H54 (cell line): ENCODE measurements at regions not wholly inside any gene's neighbourhood (a gene's known extent, or its start where the extent isn't known, plus 50 kb on each side); places are given as distances from the start of the nearest gene placed in this dataset.

ENCODE experiments used
- DNase-seq: peaks from one replicate; pipeline ENCODE4 v3.0.0; 2011; ENCODE audit warnings: low spot score, mixed read lengths; ENCODE audit not compliant: insufficient read length
- FAIRE-seq: peaks from 3 replicates; lab custom pipeline; 2011; peaks lifted over from hg19 to GRCh38; lab: Jason Lieb, UNC
- POLR2A ChIP-seq: IDR thresholded peaks from 2 replicates; pipeline ENCODE4 v1.6.1; 2011; ENCODE audit warnings: low read depth, mild to moderate bottlenecking, low read length

DNA sequence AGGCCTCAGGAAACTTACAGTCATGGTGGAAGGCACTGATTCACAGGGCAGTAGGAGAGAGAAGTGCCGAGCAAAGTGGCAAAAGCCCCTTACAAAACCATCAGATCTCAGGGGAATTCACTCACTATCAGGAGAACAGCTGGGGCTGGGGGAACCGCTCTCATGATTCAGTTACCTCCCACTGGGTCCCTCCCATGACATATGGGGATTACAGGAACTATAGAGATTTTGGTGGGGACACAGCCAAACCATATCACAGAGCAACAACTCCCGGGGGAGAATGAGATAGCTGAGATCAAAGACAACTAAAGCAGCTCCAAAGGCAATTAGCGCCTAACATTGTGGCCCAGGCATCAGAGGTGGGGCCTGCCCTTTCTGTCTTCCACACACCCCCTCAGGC is 85.4 kb upstream of the VOPP1 start:
- DNase-seq (no peak), FAIRE-seq (no peak)
- no peak for TF ChIP-seq POLR2A

DNA sequence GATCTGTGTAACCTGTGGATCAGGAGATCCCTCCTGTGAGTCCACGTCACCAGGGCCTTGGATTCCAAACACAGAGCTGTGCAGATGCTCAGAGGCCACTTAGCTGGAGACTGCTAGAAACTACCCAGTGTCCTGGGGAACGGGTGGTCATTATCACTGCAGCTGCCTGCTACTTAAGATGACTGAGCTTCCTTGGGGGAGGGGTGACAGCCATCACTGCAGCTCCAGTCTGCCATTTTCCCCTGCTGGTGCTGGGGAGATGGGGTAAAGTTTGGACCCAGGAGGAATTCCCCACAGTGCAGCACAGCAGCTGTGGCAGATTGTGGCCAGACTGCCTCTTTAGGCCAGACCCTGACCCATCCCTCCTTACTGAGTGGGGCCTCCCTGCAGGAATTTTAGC is 78.8 kb upstream of the VOPP1 start:
- TF ChIP-seq POLR2A: no peak
- FAIRE-seq (no peak), DNase-seq (no peak)

DNA sequence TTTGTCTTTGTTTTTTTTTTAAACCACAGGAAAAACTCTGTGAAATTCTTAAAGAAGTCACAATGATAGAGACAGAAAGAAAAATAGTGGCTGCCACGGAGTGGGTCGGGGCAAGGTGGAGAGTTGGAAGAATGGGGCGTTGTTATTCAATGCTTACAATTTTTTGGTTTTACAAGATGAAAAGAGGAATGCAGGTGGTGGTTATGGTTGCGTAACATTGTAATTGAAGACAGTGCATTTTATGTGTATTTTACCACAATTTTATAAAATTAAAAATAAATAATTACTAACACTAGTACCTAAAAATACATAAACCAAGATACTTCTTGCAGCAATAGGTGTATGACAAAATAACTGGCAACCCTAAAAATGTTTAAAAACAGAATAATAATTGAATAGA is 76.9 kb upstream of the VOPP1 start:
- DNase-seq (no peak), FAIRE-seq (no peak)
- no peak for TF ChIP-seq POLR2A

DNA sequence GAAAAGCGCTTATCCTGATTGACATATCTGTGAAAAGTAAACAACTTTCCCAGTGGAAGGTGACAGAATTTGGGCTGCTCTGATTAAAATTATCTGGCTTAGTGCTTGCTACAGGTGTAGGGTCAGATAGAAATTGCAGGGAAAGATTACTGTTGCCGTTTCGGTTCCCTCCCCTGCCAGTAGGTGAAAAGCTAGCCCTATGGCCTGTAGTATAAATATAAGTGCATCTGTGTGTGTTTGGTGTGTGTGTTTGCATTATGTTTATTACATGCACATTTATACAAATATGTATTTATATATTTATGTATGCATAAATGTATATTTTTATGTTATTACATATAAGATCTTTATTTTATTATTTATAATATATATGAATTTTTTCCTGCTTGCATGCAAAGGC is 72.3 kb upstream of the VOPP1 start:
- TF ChIP-seq POLR2A: no peak
- no peak for DNase-seq
- FAIRE-seq: no peak

DNA sequence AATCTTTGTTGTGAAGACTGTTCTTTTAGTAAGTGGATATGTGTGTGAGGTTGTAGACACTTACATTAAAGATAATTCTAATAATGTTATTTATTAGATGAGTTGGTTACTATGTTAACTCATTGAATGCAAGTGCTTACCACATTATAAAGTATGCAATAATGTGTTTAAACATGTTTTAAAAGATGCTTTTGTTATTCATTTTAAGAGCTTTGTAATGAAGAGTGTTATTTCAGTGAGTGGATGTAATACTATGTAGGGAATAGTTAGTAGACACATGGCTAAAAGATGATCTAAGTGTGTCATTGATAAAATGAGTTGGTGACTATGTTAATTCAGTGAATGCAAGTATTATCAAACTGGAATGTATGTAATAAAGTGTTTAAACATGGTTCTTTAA is 70.0 kb upstream of the VOPP1 start:
- FAIRE-seq: no peak
- no peak for TF ChIP-seq POLR2A
- no peak for DNase-seq

DNA sequence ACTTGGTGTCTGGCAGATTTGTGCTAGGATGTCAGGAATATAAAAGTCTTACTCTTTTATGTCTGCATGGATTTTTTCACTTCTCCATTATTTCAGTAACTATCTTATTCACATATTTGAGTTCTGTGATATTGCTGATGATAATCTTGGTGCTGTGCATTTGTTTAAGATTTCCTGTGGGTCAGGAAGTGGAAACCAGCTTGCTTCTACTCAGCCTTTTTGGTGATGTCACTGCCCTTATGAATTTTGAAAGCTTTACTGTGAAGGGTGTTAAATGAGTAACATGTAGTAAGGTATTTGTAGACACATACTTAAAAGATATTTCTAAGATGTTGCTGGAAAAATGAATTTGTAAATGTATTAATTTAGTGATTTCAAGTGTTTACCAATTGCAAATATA is 69.5 kb upstream of the VOPP1 start:
- no peak for DNase-seq
- TF ChIP-seq POLR2A: no peak
- no peak for FAIRE-seq

DNA sequence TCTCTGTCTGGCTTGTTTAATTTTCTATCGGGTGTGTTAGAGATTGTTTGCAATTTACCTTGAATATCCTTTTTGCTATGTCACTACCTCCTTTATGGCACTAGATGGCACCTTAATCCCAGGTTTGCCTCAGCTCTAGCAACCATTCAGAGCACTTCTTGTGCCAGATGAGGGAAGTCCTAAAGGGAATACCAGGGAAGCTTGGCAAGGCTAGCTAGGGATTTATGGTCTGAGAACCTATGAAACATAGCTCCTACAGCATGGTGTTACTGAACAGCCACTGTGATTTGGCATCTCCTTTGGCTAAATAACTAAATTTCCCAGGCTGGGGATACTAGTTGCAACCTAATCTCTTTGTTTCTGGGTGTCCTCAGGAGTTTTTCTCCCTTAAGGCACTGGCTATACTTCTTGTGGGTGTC is 69.0 kb upstream of the VOPP1 start:
- FAIRE-seq (peak; percentile 100), DNase-seq (peak; percentile 75)
- TF ChIP-seq POLR2A: no peak

DNA sequence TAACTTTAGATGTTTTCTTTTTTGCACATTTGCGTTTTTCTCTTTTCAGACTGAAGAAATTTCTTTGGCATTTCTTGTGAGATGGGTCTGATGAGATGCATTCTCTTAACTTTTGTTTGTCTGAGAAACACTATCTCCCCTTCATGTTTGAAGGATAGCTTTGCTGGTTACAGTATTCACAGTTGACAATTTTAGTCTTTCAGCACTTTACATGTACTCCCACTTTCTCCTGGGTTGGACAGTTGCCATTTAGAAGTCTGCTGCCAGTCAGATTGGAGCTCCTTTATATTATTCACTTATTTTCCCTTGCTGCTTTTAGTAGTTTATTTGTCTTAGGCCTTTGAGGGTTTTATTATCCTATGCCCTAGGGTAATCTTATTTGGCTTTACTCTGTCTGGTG is 67.3 kb upstream of the VOPP1 start:
- TF ChIP-seq POLR2A: no peak
- FAIRE-seq: no peak
- no peak for DNase-seq

DNA sequence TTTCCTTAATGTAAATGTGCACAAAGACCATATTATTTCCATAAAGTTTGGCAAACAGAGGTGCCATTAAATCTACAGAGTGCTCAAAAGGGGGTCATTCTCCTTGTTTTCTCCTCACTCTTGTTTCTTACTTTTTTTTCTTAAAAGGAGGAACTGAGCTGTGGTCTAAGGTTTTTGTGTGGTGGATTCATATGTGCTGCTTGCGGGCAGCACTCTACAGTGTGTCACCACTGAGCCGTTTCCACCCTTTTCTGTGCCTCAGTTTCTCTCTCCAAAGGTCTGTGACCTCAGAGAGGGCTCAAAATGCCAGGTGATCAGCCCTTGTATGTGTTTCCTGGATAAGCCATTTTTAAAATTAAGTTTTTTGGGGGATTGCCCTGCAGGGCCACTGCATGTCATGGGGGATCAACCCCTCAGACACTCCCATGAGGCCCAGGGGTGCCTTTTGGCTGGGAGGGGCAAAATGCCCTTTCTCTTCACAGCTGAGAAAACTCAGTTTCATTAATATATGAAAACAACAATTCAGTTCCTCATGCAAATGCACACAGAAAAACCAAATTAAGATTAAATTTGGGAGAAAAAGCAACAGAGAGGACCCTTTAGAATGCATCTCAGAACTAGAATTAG is 56.9 kb upstream of the VOPP1 start:
- DNase-seq (no peak), FAIRE-seq (no peak)
- TF ChIP-seq POLR2A: no peak

DNA sequence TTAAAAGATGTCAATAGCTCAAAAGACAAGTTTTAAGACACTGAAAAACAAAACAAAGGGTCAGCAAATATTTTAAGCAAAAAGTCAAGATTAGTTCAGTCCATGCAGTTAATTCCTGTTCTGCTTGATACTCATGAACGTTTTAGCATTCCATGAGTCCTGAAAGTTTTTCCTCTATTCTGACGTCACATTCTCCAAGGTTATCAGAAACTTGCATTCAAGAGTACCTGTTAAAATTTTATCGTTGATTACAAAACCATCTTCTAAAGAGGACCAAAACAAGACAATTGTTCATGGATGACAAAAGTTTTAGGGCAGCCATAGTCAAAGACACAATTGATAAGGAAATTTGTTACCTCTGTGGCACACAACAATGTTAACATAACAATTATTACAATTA is 52.5 kb upstream of the VOPP1 start:
- no peak for TF ChIP-seq POLR2A
- DNase-seq (no peak), FAIRE-seq (no peak)

DNA sequence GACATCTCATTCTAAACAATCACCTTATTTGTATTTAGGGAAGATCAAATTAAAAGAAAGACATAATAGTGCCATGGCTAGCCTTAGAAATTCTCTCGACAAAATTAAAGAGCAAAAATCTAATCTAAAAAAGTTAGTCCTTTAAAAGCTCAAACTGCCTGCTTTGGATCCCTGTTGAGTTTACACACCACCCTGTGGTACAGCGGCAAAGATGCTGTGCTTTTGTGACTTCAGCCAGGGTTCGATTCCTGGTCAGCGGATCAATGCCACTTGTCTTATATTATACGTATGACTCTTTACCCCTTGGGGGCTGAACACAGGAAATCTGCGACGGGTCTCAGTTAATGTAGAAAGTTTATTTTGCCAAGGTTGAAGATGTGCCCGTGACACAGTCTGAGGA is 51.3 kb upstream of the VOPP1 start:
- no peak for DNase-seq
- FAIRE-seq: no peak
- TF ChIP-seq POLR2A: no peak

DNA sequence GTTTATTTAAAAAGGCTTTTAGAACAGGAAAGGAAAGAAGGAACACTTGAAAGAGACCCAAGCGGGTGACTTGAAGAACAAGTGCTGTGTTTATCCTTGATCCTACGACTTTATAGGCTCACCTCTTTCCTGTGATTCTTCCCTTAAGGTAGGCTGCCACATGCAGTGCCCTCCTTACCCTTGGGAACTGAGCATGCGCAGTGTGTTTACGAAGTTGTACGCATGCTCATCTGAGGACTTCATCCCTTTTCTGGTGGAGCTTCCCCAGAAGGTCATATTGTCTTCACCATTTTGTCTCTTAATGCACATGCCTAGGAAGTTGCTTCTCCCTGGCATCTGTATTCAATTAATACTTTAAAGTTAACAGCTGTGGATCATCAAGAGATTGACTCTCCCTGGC is 49.9 kb upstream of the VOPP1 start:
- no peak for TF ChIP-seq POLR2A
- DNase-seq (no peak), FAIRE-seq (no peak)
